H1 (cell line): ENCODE measurements at regions not wholly inside any gene's neighbourhood (a gene's known extent, or its start where the extent isn't known, plus 50 kb on each side); places are given as distances from the start of the nearest gene placed in this dataset.

Experiments used
- CTCF ChIA-PET: fragments of 300-600 bp; sonication (Branson Sonifier 250); formaldehyde crosslinking; loops from one replicate; lab custom pipeline; 2021; ENCODE audit not compliant: partially characterized antibody; lab: Charles Lee
- POLR2A ChIA-PET: fragments of 300-600 bp; sonication (Branson Sonifier 250); formaldehyde crosslinking; loops from one replicate; lab custom pipeline; 2021; ENCODE audit warnings: inconsistent platforms; ENCODE audit not compliant: partially characterized antibody; lab: Charles Lee
- DNase-seq, 2 experiments: peaks; one replicate each; pipeline versions ENCODE4 v3.0.0 to v3.0.0-alpha.2; 2010 to 2022; ENCODE audit warnings: low spot score in 2 of 2, low read depth in 1 of 2, mixed read lengths in 1 of 2
- FAIRE-seq: peaks from 2 replicates; lab custom pipeline; 2011; peaks lifted over from hg19 to GRCh38; lab: Jason Lieb, UNC
- H2AFZ ChIP-seq: 2 replicates; pipeline ENCODE4 v1.8.1; 2012; ENCODE audit warnings: low read length, inconsistent platforms
- H2AK5ac ChIP-seq: 2 replicates; pipeline ENCODE4 v1.6.1; 2013; ENCODE audit warnings: low read depth, low read length
- H2BK120ac ChIP-seq: replicated peaks from 2 replicates; pipeline ENCODE3; 2013; ENCODE audit warnings: low read depth, low read length, inconsistent platforms
- H2BK12ac ChIP-seq: 2 replicates; pipeline ENCODE4 v1.6.1; 2013; ENCODE audit warnings: low read depth, low read length
- H2BK15ac ChIP-seq: 2 replicates; pipeline ENCODE4 v1.6.1; 2013; ENCODE audit warnings: low read length
- H2BK20ac ChIP-seq: 2 replicates; pipeline ENCODE4 v1.6.1; 2013; ENCODE audit warnings: low read length
- H2BK5ac ChIP-seq: 2 replicates; pipeline ENCODE4 v1.6.1; 2013; ENCODE audit warnings: low read depth, low read length
- H3K14ac ChIP-seq: 2 replicates; pipeline ENCODE4 v1.6.1; 2013; ENCODE audit warnings: inconsistent platforms; ENCODE audit not compliant: insufficient read length
- H3K18ac ChIP-seq: 2 replicates; pipeline ENCODE4 v1.6.1; 2013; ENCODE audit warnings: low read length; ENCODE audit errors: extremely low read depth
- H3K23ac ChIP-seq: 2 replicates; pipeline ENCODE4 v1.6.1; 2013; ENCODE audit warnings: inconsistent platforms; ENCODE audit not compliant: insufficient read length
- H3K23me2 ChIP-seq: 2 replicates; pipeline ENCODE4 v1.6.1; 2013; ENCODE audit warnings: low read depth, low read length
- H3K27ac ChIP-seq: 2 replicates; pipeline ENCODE4 v1.6.1; 2011; ENCODE audit warnings: low read depth, low read length, inconsistent platforms
- H3K27me3 ChIP-seq, 4 experiments: replicated peaks in 1 of 4; 1 replicate in 1 of 4; 2 replicates in 3 of 4; pipeline versions ENCODE4 v1.6.1 to v1.8.1; 2011 to 2013; ENCODE audit warnings: low read length in 3 of 4, mild to moderate bottlenecking in 3 of 4, inconsistent platforms in 2 of 4, mixed read lengths in 2 of 4, moderate library complexity in 1 of 4; ENCODE audit not compliant: control insufficient read depth in 3 of 4, insufficient read depth in 3 of 4; ENCODE audit errors: extremely low read depth in 1 of 4
- H3K36me3 ChIP-seq, 4 experiments: 2 replicates each; pipeline versions ENCODE4 v1.6.1 to v1.8.1; 2011 to 2013; ENCODE audit warnings: mild to moderate bottlenecking in 4 of 4, low read length in 3 of 4, moderate library complexity in 2 of 4, control low read depth in 1 of 4, inconsistent platforms in 1 of 4; ENCODE audit not compliant: insufficient read depth in 4 of 4, control insufficient read depth in 2 of 4
- H3K4ac ChIP-seq: replicated peaks from 2 replicates; pipeline ENCODE3; 2013; ENCODE audit warnings: low read length, low read depth, mixed read lengths, inconsistent platforms; ENCODE audit not compliant: insufficient read length
- H3K4me1 ChIP-seq, 4 experiments: replicated peaks in 1 of 4; 1 replicate in 1 of 4; 2 replicates in 3 of 4; pipeline versions ENCODE4 v1.6.1 to v1.8.1; 2011 to 2013; ENCODE audit warnings: low read length in 3 of 4, inconsistent platforms in 2 of 4, mixed read lengths in 1 of 4; ENCODE audit not compliant: insufficient read depth in 4 of 4, control insufficient read depth in 3 of 4
- H3K4me2 ChIP-seq, 2 experiments: 2 replicates each; pipeline versions ENCODE4 v1.6.1 to v1.8.1; 2011 to 2013; ENCODE audit warnings: low read depth in 2 of 2, low read length in 2 of 2, control low read depth in 1 of 2, inconsistent platforms in 1 of 2, mild to moderate bottlenecking in 1 of 2; ENCODE audit not compliant: insufficient read depth in 1 of 2
- H3K4me3 ChIP-seq, 4 experiments: fragments of 200-600, 300-600 bp in 1 of 4; sonication (generic), shearing (Covaris generic), sonication (Bioruptor Twin) in 1 of 4; 2 replicates each; pipeline versions ENCODE4 v1.5.1 to v1.8.1; 2011 to 2016; ENCODE audit warnings: low read length in 4 of 4, low read depth in 3 of 4, control low read depth in 2 of 4, inconsistent platforms in 2 of 4, mild to moderate bottlenecking in 2 of 4, mixed read lengths in 1 of 4, moderate library complexity in 1 of 4; ENCODE audit not compliant: insufficient read depth in 2 of 4; ENCODE audit errors: extremely low read depth in 1 of 4
- H3K56ac ChIP-seq: replicated peaks from 2 replicates; pipeline ENCODE3; 2013; ENCODE audit warnings: low read depth, mild to moderate bottlenecking, mixed read lengths, low read length, inconsistent platforms; ENCODE audit not compliant: insufficient read length
- H3K79me1 ChIP-seq: 2 replicates; pipeline ENCODE4 v1.6.1; 2013; ENCODE audit warnings: low read depth, low read length, control low read depth
- H3K79me2 ChIP-seq, 2 experiments: 2 replicates each; pipeline versions ENCODE4 v1.6.1 to v1.8.1; 2012 to 2013; ENCODE audit warnings: low read length in 2 of 2, mild to moderate bottlenecking in 2 of 2, inconsistent platforms in 1 of 2; ENCODE audit not compliant: insufficient read depth in 2 of 2, control insufficient read depth in 1 of 2
- H3K9ac ChIP-seq, 4 experiments: replicated peaks in 1 of 4; 1 replicate in 1 of 4; 2 replicates in 3 of 4; pipeline versions ENCODE4 v1.6.1 to v1.8.1; 2011 to 2013; ENCODE audit warnings: low read depth in 3 of 4, low read length in 3 of 4, control low read depth in 2 of 4, mild to moderate bottlenecking in 2 of 4, moderate library complexity in 2 of 4, inconsistent platforms in 1 of 4; ENCODE audit errors: extremely low read depth in 1 of 4
- H3K9me3 ChIP-seq, 2 experiments: 2 replicates each; pipeline versions ENCODE4 v1.6.1 to v1.8.1; 2012 to 2013; ENCODE audit warnings: mild to moderate bottlenecking in 2 of 2, moderate library complexity in 2 of 2, control low read depth in 1 of 2, inconsistent platforms in 1 of 2, low read depth in 1 of 2, low read length in 1 of 2, mixed read lengths in 1 of 2; ENCODE audit not compliant: insufficient read depth in 2 of 2
- H4K20me1 ChIP-seq, 2 experiments: replicated peaks in 1 of 2; 2 replicates each; pipeline versions ENCODE3 to v1.8.1; 2011 to 2013; ENCODE audit warnings: inconsistent platforms in 2 of 2, low read length in 2 of 2, mild to moderate bottlenecking in 1 of 2; ENCODE audit not compliant: insufficient read depth in 2 of 2, control insufficient read depth in 1 of 2
- H4K5ac ChIP-seq: 2 replicates; pipeline ENCODE4 v1.6.1; 2013; ENCODE audit warnings: low read length, low read depth, mixed read lengths, inconsistent platforms; ENCODE audit not compliant: insufficient read length
- H4K8ac ChIP-seq: 2 replicates; pipeline ENCODE4 v1.8.0; 2013; ENCODE audit warnings: mild to moderate bottlenecking, moderate library complexity, low read length, inconsistent platforms; ENCODE audit not compliant: insufficient read depth; ENCODE audit errors: extremely low read depth
- H4K91ac ChIP-seq: replicated peaks from 2 replicates; pipeline ENCODE3; 2013; ENCODE audit warnings: low read length, mixed read lengths, inconsistent platforms; ENCODE audit not compliant: insufficient read length
- TCF12 ChIP-seq: IDR thresholded peaks from 2 replicates; pipeline ENCODE4 v1.6.1; 2011; ENCODE audit warnings: low read depth, mild to moderate bottlenecking, low read length
- WGBS, 2 experiments: shearing (Covaris generic) in 1 of 2; methylation state at CpG; one replicate each; pipeline versions ENCODE4 v1.1.6 to v1.1.7; 2013 to 2015; ENCODE audit warnings: low lambda C conversion rate in 2 of 2, mixed read lengths in 2 of 2, inconsistent platforms in 1 of 2, low coverage in 1 of 2, missing lambda C conversion rate in 1 of 2; ENCODE audit not compliant: insufficient replicate concordance in 2 of 2, insufficient coverage in 1 of 2, insufficient read length in 1 of 2; ENCODE audit errors: extremely low coverage in 1 of 2, missing lambda C conversion rate in 1 of 2; 5-methylcytosine and 5-hydroxymethylcytosine counted together

- no peak overlapping the region for H2AFZ ChIP-seq
- POLR2A ChIA-PET, result no interaction called here
Observed at GRCh38 chr4:138945401-138945800, 70.2 kb upstream of the NOCT start.

More at GRCh38 chr4:138945401-138945800, 70.2 kb upstream of the NOCT start:
- Histone ChIP-seq H2AK5ac (no peak overlapping the region), H3K79me2 (no peaks in the 10 kb centered on the region), H3K56ac (no peak overlapping the region), H3K4me2 (no peak overlapping the region), H3K79me1 (no peaks in the 10 kb centered on the region; the same call in 1 of the 2 replicates), H2BK15ac (no peak overlapping the region), H2BK20ac (no peak overlapping the region)
- CTCF ChIA-PET, result no interaction called here
- no peak for TF ChIP-seq TCF12
- TF ChIP-seq, all 59 proteins: peak for 0
- Histone ChIP-seq H4K91ac (no peak overlapping the region), H3K27ac (no peak overlapping the region), H3K27me3 (no peaks in the 10 kb centered on the region), H2BK120ac (no peak overlapping the region), H3K4me1 (no peaks in the 10 kb centered on the region), H3K36me3 (no peaks in the 10 kb centered on the region), H3K14ac (no peak overlapping the region), H3K9ac (no peak overlapping the region), H4K20me1 (no peaks in the 10 kb centered on the region), H3K4ac (no peak overlapping the region), H4K8ac (no peak overlapping the region), H3K18ac (no peak overlapping the region), H4K5ac (no peak overlapping the region), H2BK12ac (no peak overlapping the region), H3K4me3 (no peak overlapping the region), H2BK5ac (no peak overlapping the region), H3K9me3 (no peaks in the 10 kb centered on the region), H3K23me2 (no peaks in the 10 kb centered on the region), H3K23ac (no peak overlapping the region)
- 86% methylated on average over 2 of the region's 2 CpGs; no CpG with 5 or more reads in 1 of the 2 experiments for WGBS, 2 experiments
- DNase-seq (no peak), FAIRE-seq (no peak)
